ENCODE measurements at regions not wholly inside any gene's neighbourhood (a gene's known extent, or its start where the extent isn't known, plus 50 kb on each side); places are given as distances from the start of the nearest gene placed in this dataset.

- Histone ChIP-seq H3K4me1 (no peaks in the 10 kb centered on the region), H3K4me3 (no peak overlapping the region), H3K27me3 (no peaks in the 10 kb centered on the region), H3K9me3 (no peaks in the 10 kb centered on the region), H3K27ac (no peak overlapping the region), H3K36me3 (no peaks in the 10 kb centered on the region)
- FAIRE-seq (no peak), ATAC-seq (no peak), DNase-seq (no peak)
- 39 to 66% methylated on average over 2 of the region's 2 CpGs for WGBS, 2 donors
- intact Hi-C loops (cut with DNase I): no loop called here
- TF ChIP-seq CTCF (IDR thresholded peaks at IDR 0.05): no peak
These were observed 261.0 kb downstream of the HRH4 start for GRCh38 chr18:24721388-24721787.

GRCh38 chr18:24725644-24726415, 265.4 kb downstream of the HRH4 start:
- Histone ChIP-seq H3K27ac (no peak overlapping the region), H3K9me3 (no peaks in the 10 kb centered on the region), H3K27me3 (peaks cover 0 to 4% (median 0%) of the 10 kb centered on the region in 4 donors), H3K36me3 (no peaks in the 10 kb centered on the region), H3K4me3 (no peak overlapping the region), H3K4me1 (no peaks in the 10 kb centered on the region)
- no peak for DNase-seq
- FAIRE-seq: no peak
- WGBS, 2 donors: 62 to 78% methylated on average over 9 of the region's 9 CpGs
- intact Hi-C loops (cut with DNase I): no loop called here
- ATAC-seq: no peak
- no peak for TF ChIP-seq CTCF (IDR thresholded peaks at IDR 0.05)

GRCh38 chr18:24726727-24727492, 266.5 kb downstream of the HRH4 start:
- ATAC-seq (peak; percentile 56 to 89 (median 86)), FAIRE-seq (no peak), DNase-seq (peak in 5 of 6 donors; percentile 33 to 76 (median 43))
- Histone ChIP-seq H3K4me3 (no peak overlapping the region), H3K27ac (no peak overlapping the region), H3K4me1 (no peaks in the 10 kb centered on the region), H3K27me3 (peaks cover 0 to 4% (median 0%) of the 10 kb centered on the region in 4 donors), H3K36me3 (no peaks in the 10 kb centered on the region), H3K9me3 (no peaks in the 10 kb centered on the region)
- 37 to 42% methylated on average over 18 of the region's 18 CpGs for WGBS, 2 donors
- intact Hi-C loops (cut with DNase I): no loop called here
- peak; percentile 51 to 81 (median 68) for TF ChIP-seq CTCF (IDR thresholded peaks at IDR 0.05)

GRCh38 chr18:24727685-24728084, 267.2 kb downstream of the HRH4 start:
- 28 to 36% methylated on average over 6 of the region's 6 CpGs for WGBS, 2 donors
- H3K27me3 ChIP-seq: peaks cover 0 to 7% (median 0%) of the 10 kb centered on the region in 4 donors
- no peaks in the 10 kb centered on the region for H3K36me3 ChIP-seq
- FAIRE-seq: no peak
- DNase-seq: no peak
- no peak overlapping the region for H3K27ac ChIP-seq
- no peaks in the 10 kb centered on the region for H3K9me3 ChIP-seq
- intact Hi-C loops (cut with DNase I): no loop called here
- H3K4me1 ChIP-seq: no peaks in the 10 kb centered on the region
- no peak overlapping the region for H3K4me3 ChIP-seq
- no peak for TF ChIP-seq CTCF (IDR thresholded peaks at IDR 0.05)
- no peak for ATAC-seq
